Stimulated activated effector memory CD8-positive, alpha-beta T cell treated with anti-CD3 and anti-CD28 coated beads, Interleukin-12 subunit alpha, Interleukin-12 subunit beta, amount 100 ng/mL, for 72 hours (primary cell): ENCODE measurements at regions not wholly inside any gene's neighbourhood (a gene's known extent, or its start where the extent isn't known, plus 50 kb on each side); places are given as distances from the start of the nearest gene placed in this dataset.

ENCODE experiments used
- ATAC-seq: fragments of 150-1000 bp; cut with Tn5 transposase; 2 replicates; pipeline ENCODE4 v1.10.0; 2021
- DNase-seq, 2 donors: peaks; one replicate each; pipeline ENCODE4 v3.0.0; 2021 to 2022; ENCODE audit warnings: low spot score in 2 of 2
- H3K27ac Mint-ChIP-seq: one replicate; pipeline ENCODE4 v1.8.0; 2022; ENCODE audit warnings: mild to moderate bottlenecking, mixed read lengths
- H3K36me3 Mint-ChIP-seq: one replicate; pipeline ENCODE4 v1.8.0; 2022; ENCODE audit warnings: mild to moderate bottlenecking, mixed read lengths
- H3K4me1 Mint-ChIP-seq: one replicate; pipeline ENCODE4 v1.8.0; 2022; ENCODE audit warnings: mixed read lengths
- H3K4me3 Mint-ChIP-seq: one replicate; pipeline ENCODE4 v1.8.0; 2022; ENCODE audit warnings: mild to moderate bottlenecking, mixed read lengths
- H3K9me3 Mint-ChIP-seq: one replicate; pipeline ENCODE4 v1.8.0; 2022; ENCODE audit warnings: mixed read lengths

GRCh38 chr6:79762370-79762769 lies 131.2 kb downstream of the SH3BGRL2 start:
- H3K4me3 Mint-ChIP-seq, result no peak overlapping the region
- no peaks in the 10 kb centered on the region for H3K36me3 Mint-ChIP-seq
- DNase-seq (no peak), ATAC-seq (no peak)
- H3K9me3 Mint-ChIP-seq, result no peaks in the 10 kb centered on the region
- no peaks in the 10 kb centered on the region for H3K4me1 Mint-ChIP-seq
- H3K27ac Mint-ChIP-seq, result no peak overlapping the region

DNA sequence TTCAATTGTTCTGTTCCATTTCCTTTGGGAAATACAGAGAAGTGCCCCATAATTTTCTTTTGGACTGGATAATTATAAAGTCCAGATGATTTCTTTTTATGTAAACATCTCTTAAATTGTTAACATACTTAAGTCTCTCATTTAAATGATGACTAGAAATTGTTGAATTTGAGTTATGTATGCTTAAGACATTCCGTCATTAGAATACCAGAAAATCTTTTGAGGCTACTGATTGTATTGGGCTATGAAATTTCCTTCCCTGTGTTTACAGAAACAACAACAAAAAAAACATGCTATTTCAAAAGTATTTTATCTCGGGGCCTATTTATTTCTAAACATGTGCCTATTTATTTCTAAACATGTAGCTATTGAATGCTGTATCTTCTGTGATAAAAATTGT lies 125.4 kb downstream of the SH3BGRL2 start:
- Mint-ChIP-seq H3K4me1 (no peaks in the 10 kb centered on the region), H3K9me3 (no peaks in the 10 kb centered on the region), H3K4me3 (no peak overlapping the region), H3K27ac (no peak overlapping the region), H3K36me3 (no peaks in the 10 kb centered on the region)
- DNase-seq (no peak), ATAC-seq (no peak)

GRCh38 chr6:79755967-79756366 lies 124.8 kb downstream of the SH3BGRL2 start:
- no peak for DNase-seq
- ATAC-seq, result no peak
- no peaks in the 10 kb centered on the region for H3K9me3 Mint-ChIP-seq
- no peaks in the 10 kb centered on the region for H3K36me3 Mint-ChIP-seq
- H3K4me3 Mint-ChIP-seq, result no peak overlapping the region
- no peaks in the 10 kb centered on the region for H3K4me1 Mint-ChIP-seq
- no peak overlapping the region for H3K27ac Mint-ChIP-seq
